ENCODE measurements at regions not wholly inside any gene's neighbourhood (a gene's known extent, or its start where the extent isn't known, plus 50 kb on each side); places are given as distances from the start of the nearest gene placed in this dataset.

DNA sequence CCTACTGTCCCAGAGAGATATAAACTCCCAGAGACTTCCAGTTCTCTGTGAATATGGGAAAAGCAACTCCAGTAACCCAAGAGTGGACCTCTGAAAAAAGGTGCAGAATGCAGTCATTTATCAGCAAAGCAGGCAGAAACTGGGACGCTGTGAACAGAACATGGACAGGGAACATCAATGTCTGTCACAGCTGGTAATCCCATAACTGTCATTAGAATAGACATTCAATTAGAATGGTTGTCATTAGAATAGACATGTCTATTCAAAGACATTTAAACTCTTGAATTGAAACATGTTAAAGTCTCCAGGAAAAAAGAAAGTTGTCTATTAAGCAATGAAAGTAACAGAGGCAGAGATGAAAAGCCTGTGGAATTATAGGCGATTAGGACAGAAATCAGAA is 302.1 kb downstream of the BTBD3 start:
- TF ChIP-seq BACH2 (CRISPR knock-in tag; IDR thresholded peaks at IDR 0.05; ENCODE audit: borderline replicate concordance) (no peak), OSR1 (CRISPR knock-in tag; IDR thresholded peaks at IDR 0.05) (no peak), PPARA (CRISPR knock-in tag; IDR thresholded peaks at IDR 0.05; ENCODE audit: borderline replicate concordance) (no peak), TOX (CRISPR knock-in tag; IDR thresholded peaks at IDR 0.05; ENCODE audit: borderline replicate concordance) (no peak), ZC3H10 (CRISPR knock-in tag; IDR thresholded peaks at IDR 0.05) (no peak), CSDC2 (CRISPR knock-in tag; IDR thresholded peaks at IDR 0.05) (no peak), ZFP30 (CRISPR knock-in tag; IDR thresholded peaks at IDR 0.05) (no peak), ZNF565 (CRISPR knock-in tag; conservative IDR thresholded peaks at IDR 0.05; ENCODE audit: low read depth) (no peak), ZNF70 (CRISPR knock-in tag; IDR thresholded peaks at IDR 0.05) (no peak), SNAI2 (CRISPR knock-in tag; IDR thresholded peaks at IDR 0.05) (no peak), ISL1 (CRISPR knock-in tag; IDR thresholded peaks at IDR 0.05) (no peak), ARNTL (CRISPR knock-in tag; IDR thresholded peaks at IDR 0.05; ENCODE audit: borderline replicate concordance, low read depth) (no peak), RARB (CRISPR knock-in tag; IDR thresholded peaks at IDR 0.05) (no peak), TCF4 (CRISPR knock-in tag; IDR thresholded peaks at IDR 0.05; ENCODE audit: borderline replicate concordance) (no peak), GLIS3 (CRISPR knock-in tag; IDR thresholded peaks at IDR 0.05) (no peak), ESRRG (CRISPR knock-in tag; IDR thresholded peaks at IDR 0.05) (no peak), ZNF8 (CRISPR knock-in tag; IDR thresholded peaks at IDR 0.05) (no peak)
- TF ChIP-seq, protein P1, sequence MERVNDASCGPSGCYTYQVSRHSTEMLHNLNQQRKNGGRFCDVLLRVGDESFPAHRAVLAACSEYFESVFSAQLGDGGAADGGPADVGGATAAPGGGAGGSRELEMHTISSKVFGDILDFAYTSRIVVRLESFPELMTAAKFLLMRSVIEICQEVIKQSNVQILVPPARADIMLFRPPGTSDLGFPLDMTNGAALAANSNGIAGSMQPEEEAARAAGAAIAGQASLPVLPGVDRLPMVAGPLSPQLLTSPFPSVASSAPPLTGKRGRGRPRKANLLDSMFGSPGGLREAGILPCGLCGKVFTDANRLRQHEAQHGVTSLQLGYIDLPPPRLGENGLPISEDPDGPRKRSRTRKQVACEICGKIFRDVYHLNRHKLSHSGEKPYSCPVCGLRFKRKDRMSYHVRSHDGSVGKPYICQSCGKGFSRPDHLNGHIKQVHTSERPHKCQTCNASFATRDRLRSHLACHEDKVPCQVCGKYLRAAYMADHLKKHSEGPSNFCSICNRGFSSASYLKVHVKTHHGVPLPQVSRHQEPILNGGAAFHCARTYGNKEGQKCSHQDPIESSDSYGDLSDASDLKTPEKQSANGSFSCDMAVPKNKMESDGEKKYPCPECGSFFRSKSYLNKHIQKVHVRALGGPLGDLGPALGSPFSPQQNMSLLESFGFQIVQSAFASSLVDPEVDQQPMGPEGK (CRISPR knock-in tag; IDR thresholded peaks at IDR 0.05; ENCODE audit: borderline replicate concordance) = no peak
- TF ChIP-seq, protein P2, sequence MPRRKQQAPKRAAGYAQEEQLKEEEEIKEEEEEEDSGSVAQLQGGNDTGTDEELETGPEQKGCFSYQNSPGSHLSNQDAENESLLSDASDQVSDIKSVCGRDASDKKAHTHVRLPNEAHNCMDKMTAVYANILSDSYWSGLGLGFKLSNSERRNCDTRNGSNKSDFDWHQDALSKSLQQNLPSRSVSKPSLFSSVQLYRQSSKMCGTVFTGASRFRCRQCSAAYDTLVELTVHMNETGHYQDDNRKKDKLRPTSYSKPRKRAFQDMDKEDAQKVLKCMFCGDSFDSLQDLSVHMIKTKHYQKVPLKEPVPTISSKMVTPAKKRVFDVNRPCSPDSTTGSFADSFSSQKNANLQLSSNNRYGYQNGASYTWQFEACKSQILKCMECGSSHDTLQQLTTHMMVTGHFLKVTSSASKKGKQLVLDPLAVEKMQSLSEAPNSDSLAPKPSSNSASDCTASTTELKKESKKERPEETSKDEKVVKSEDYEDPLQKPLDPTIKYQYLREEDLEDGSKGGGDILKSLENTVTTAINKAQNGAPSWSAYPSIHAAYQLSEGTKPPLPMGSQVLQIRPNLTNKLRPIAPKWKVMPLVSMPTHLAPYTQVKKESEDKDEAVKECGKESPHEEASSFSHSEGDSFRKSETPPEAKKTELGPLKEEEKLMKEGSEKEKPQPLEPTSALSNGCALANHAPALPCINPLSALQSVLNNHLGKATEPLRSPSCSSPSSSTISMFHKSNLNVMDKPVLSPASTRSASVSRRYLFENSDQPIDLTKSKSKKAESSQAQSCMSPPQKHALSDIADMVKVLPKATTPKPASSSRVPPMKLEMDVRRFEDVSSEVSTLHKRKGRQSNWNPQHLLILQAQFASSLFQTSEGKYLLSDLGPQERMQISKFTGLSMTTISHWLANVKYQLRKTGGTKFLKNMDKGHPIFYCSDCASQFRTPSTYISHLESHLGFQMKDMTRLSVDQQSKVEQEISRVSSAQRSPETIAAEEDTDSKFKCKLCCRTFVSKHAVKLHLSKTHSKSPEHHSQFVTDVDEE (CRISPR knock-in tag; IDR thresholded peaks at IDR 0.05) = no peak
- TF ChIP-seq, protein P3, sequence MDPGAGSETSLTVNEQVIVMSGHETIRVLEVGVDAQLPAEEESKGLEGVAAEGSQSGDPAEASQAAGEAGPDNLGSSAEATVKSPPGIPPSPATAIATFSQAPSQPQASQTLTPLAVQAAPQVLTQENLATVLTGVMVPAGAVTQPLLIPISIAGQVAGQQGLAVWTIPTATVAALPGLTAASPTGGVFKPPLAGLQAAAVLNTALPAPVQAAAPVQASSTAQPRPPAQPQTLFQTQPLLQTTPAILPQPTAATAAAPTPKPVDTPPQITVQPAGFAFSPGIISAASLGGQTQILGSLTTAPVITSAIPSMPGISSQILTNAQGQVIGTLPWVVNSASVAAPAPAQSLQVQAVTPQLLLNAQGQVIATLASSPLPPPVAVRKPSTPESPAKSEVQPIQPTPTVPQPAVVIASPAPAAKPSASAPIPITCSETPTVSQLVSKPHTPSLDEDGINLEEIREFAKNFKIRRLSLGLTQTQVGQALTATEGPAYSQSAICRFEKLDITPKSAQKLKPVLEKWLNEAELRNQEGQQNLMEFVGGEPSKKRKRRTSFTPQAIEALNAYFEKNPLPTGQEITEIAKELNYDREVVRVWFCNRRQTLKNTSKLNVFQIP (CRISPR knock-in tag; IDR thresholded peaks at IDR 0.05; ENCODE audit: borderline replicate concordance, low read depth) = no peak
- no peak for ATAC-seq

DNA sequence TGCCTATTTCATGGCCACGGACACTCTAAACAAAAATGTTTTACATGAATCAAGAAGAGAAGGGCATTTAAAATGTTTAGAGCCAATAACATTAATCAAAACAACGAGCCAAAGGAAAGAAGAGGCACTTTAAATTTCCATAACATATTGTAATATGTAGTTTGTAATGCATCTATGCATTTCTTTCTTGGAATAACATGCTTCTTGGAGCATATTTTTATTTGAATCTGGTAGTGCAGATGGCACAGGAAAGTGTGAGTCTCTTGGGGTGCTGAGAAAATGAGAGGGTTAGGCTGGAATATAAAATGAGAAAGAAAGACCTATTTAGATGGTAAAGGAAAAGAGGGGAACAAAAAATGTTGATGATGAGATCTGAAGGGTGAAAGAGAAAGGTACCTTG is 305.4 kb downstream of the BTBD3 start:
- no peak for ATAC-seq
- TF ChIP-seq PPARA (CRISPR knock-in tag; IDR thresholded peaks at IDR 0.05; ENCODE audit: borderline replicate concordance) (no peak), ARNTL (CRISPR knock-in tag; IDR thresholded peaks at IDR 0.05; ENCODE audit: borderline replicate concordance, low read depth) (no peak), ZNF70 (CRISPR knock-in tag; IDR thresholded peaks at IDR 0.05) (no peak), TOX (CRISPR knock-in tag; IDR thresholded peaks at IDR 0.05; ENCODE audit: borderline replicate concordance) (no peak), GLIS3 (CRISPR knock-in tag; IDR thresholded peaks at IDR 0.05) (no peak), CREB5 (CRISPR knock-in tag; IDR thresholded peaks at IDR 0.05; ENCODE audit: low read depth) (no peak), BACH2 (CRISPR knock-in tag; IDR thresholded peaks at IDR 0.05; ENCODE audit: borderline replicate concordance) (no peak), RARB (CRISPR knock-in tag; IDR thresholded peaks at IDR 0.05) (no peak), CSDC2 (CRISPR knock-in tag; IDR thresholded peaks at IDR 0.05) (no peak), ISL1 (CRISPR knock-in tag; IDR thresholded peaks at IDR 0.05) (no peak), ZNF8 (CRISPR knock-in tag; IDR thresholded peaks at IDR 0.05) (no peak), SNAI2 (CRISPR knock-in tag; IDR thresholded peaks at IDR 0.05) (no peak), OSR1 (CRISPR knock-in tag; IDR thresholded peaks at IDR 0.05) (no peak), ESRRG (CRISPR knock-in tag; IDR thresholded peaks at IDR 0.05) (no peak), ZFP3 (CRISPR knock-in tag; IDR thresholded peaks at IDR 0.05) (no peak)
- TF ChIP-seq, protein P3 (CRISPR knock-in tag; IDR thresholded peaks at IDR 0.05; ENCODE audit: borderline replicate concordance, low read depth) = no peak
- TF ChIP-seq, protein P2 (CRISPR knock-in tag; IDR thresholded peaks at IDR 0.05) = no peak
- TF ChIP-seq, protein P4, sequence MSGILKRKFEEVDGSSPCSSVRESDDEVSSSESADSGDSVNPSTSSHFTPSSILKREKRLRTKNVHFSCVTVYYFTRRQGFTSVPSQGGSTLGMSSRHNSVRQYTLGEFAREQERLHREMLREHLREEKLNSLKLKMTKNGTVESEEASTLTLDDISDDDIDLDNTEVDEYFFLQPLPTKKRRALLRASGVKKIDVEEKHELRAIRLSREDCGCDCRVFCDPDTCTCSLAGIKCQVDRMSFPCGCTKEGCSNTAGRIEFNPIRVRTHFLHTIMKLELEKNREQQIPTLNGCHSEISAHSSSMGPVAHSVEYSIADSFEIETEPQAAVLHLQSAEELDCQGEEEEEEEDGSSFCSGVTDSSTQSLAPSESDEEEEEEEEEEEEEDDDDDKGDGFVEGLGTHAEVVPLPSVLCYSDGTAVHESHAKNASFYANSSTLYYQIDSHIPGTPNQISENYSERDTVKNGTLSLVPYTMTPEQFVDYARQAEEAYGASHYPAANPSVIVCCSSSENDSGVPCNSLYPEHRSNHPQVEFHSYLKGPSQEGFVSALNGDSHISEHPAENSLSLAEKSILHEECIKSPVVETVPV (CRISPR knock-in tag; IDR thresholded peaks at IDR 0.05) = no peak
- TF ChIP-seq, protein P1 (CRISPR knock-in tag; IDR thresholded peaks at IDR 0.05; ENCODE audit: borderline replicate concordance) = no peak
